K562 (cell line): ENCODE measurements at regions not wholly inside any gene's neighbourhood (a gene's known extent, or its start where the extent isn't known, plus 50 kb on each side); places are given as distances from the start of the nearest gene placed in this dataset.

Source experiments
- CREB5 ChIP-seq: fragments of 250-450 bp; sonication (Bioruptor Pico); IDR thresholded peaks from 2 replicates; pipeline ENCODE4 v1.5.0; 2020; ENCODE audit warnings: mild to moderate bottlenecking
- ELK1 ChIP-seq: sonication (generic); formaldehyde crosslinking; IDR thresholded peaks from 2 replicates; pipeline ENCODE4 v1.8.1; 2022; ENCODE audit warnings: missing genetic modification reagents
- SOX6 ChIP-seq: fragments of 450-650 bp; IDR thresholded peaks from 2 replicates; pipeline ENCODE4 v1.6.1; 2014; ENCODE audit warnings: mild to moderate bottlenecking

GRCh38 chr1:98388441-98388840, 273.1 kb upstream of the SNX7 start:
- TF ChIP-seq SOX6 (no peak), CREB5 (CRISPR knock-in tag) (no peak), ELK1 (CRISPR knock-in tag) (no peak)
